ENCODE measurements at regions not wholly inside any gene's neighbourhood (a gene's known extent, or its start where the extent isn't known, plus 50 kb on each side); places are given as distances from the start of the nearest gene placed in this dataset.

GRCh38 chr1:218525031-218525430, 179.9 kb downstream of the TGFB2 start:
- TF ChIP-seq CTCF (CRISPR knock-in tag; IDR thresholded peaks at IDR 0.05) (no peak), KDM1A (CRISPR knock-in tag; IDR thresholded peaks at IDR 0.05) (no peak), POLR2AphosphoS5 (IDR thresholded peaks at IDR 0.05; ENCODE audit: low read depth, low read length) (no peak), ZNF768 (CRISPR knock-in tag; IDR thresholded peaks at IDR 0.05) (no peak), TGIF2 (CRISPR knock-in tag; IDR thresholded peaks at IDR 0.05) (no peak), NCOR1 (IDR thresholded peaks at IDR 0.05; ENCODE audit: borderline replicate concordance, low read length) (no peak), HBP1 (CRISPR knock-in tag; IDR thresholded peaks at IDR 0.05; ENCODE audit: low read depth) (no peak), FOXM1 (CRISPR knock-in tag; IDR thresholded peaks at IDR 0.05) (no peak)

Data from HepG2 (cell line).